DOHH2 (cell line): ENCODE measurements at regions not wholly inside any gene's neighbourhood (a gene's known extent, or its start where the extent isn't known, plus 50 kb on each side); places are given as distances from the start of the nearest gene placed in this dataset.

Experiments used
- CTCF ChIP-seq: fragments of 200-600 bp; sonication (generic); IDR thresholded peaks from one replicate; pipeline ENCODE4 v1.5.1; 2014; ENCODE audit warnings: antibody characterized with exemption, mild to moderate bottlenecking, low read depth, low read length; ENCODE audit not compliant: poor library complexity, severe bottlenecking
- EZH2phosphoT487 ChIP-seq: fragments of 200-600 bp; sonication (generic); IDR thresholded peaks from 2 replicates; pipeline ENCODE4 v1.6.1; 2017; ENCODE audit warnings: borderline replicate concordance, mild to moderate bottlenecking, antibody characterized with exemption, low read length, moderate library complexity, mixed read lengths

DNA sequence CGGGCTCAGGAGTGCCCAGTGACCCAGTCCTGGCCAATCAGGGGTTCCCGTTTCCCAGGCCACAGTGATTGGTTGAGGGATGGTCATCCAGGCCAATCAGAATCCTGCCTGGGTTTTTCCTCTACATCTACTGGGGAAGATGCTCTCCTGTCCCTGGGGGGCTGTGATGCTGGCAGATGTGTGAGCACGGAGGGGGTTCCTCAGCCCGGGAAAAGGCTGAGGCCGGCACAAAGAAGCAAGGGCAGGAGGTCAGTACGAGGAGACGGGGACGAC is 171.2 kb downstream of the CTTN start:
- TF ChIP-seq CTCF: no peak
- TF ChIP-seq EZH2phosphoT487: no peak
